Tibial nerve (tissue), 4 donors: ENCODE measurements at regions not wholly inside any gene's neighbourhood (a gene's known extent, or its start where the extent isn't known, plus 50 kb on each side); places are given as distances from the start of the nearest gene placed in this dataset.

Experiments
- CTCF ChIP-seq, 5 experiments: fragments of 200-600 bp in 3 of 5; fragments of 450-650 bp in 2 of 5; sonication (generic) in 3 of 5; IDR thresholded peaks; one replicate each; pipeline ENCODE4 v1.5.1; 2016 to 2019; ENCODE audit warnings: antibody characterized with exemption in 5 of 5, mild to moderate bottlenecking in 3 of 5, moderate library complexity in 2 of 5
- EP300 ChIP-seq, 2 donors: sonication (generic); formaldehyde crosslinking; IDR thresholded peaks; one replicate each; pipeline ENCODE4 v1.6.1; 2017; ENCODE audit warnings: antibody characterized with exemption in 2 of 2, mild to moderate bottlenecking in 1 of 2
- POLR2A ChIP-seq, 2 donors: fragments of 450-650 bp; IDR thresholded peaks; one replicate each; pipeline ENCODE4 v1.6.1; 2017; ENCODE audit warnings: antibody characterized with exemption in 2 of 2, mild to moderate bottlenecking in 2 of 2, moderate library complexity in 2 of 2

GRCh38 chr5:78720997-78721396 lies 72.4 kb upstream of the LHFPL2 start:
- no peak for TF ChIP-seq POLR2A (IDR thresholded peaks at IDR 0.05)
- no peak for TF ChIP-seq CTCF (IDR thresholded peaks at IDR 0.05)
- TF ChIP-seq EP300 (IDR thresholded peaks at IDR 0.05) = no peak
